C4-2B (cell line): ENCODE measurements at regions not wholly inside any gene's neighbourhood (a gene's known extent, or its start where the extent isn't known, plus 50 kb on each side); places are given as distances from the start of the nearest gene placed in this dataset.
"Not testable (repeated sequence)": the region's sequence is repeated elsewhere in the genome, so short reads cannot be mapped to it uniquely, and the experiment has no call there.

Source experiments
- H3K27ac ChIP-seq: fragments of 450-650 bp; 2 replicates; pipeline ENCODE4 v1.5.1; 2017
- ZFX ChIP-seq: fragments of 450-650 bp; IDR thresholded peaks from 2 replicates; pipeline ENCODE4 v1.6.1; 2017
- TF ChIP-seq, protein P1 (sequence below): fragments of 450-650 bp; conservative IDR thresholded peaks from 2 replicates; pipeline ENCODE4 v1.5.1; 2017; ENCODE audit warnings: mild to moderate bottlenecking

DNA sequence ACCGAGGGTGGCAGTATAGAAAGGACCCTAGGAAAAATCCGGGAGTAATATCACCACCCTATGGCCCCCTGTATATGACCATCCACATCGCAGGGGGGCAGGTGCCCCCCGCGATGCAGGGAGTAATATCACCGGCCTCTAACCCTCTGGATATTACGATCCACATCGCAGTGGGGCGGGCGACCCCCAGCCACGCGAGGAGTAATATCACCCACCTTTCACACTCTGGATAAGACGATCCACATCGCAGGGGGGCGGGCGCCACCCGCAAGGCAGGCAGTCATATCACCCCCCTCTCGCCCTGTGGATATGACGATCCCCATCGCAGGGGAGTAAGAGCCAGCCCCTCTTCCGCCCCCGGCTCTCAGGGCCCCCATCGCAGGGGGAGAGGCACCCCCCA, 76.7 kb upstream of the RUBCNL start:
- H3K27ac ChIP-seq = no peak overlapping the region
- TF ChIP-seq ZFX = no peak
- TF ChIP-seq, protein P1, sequence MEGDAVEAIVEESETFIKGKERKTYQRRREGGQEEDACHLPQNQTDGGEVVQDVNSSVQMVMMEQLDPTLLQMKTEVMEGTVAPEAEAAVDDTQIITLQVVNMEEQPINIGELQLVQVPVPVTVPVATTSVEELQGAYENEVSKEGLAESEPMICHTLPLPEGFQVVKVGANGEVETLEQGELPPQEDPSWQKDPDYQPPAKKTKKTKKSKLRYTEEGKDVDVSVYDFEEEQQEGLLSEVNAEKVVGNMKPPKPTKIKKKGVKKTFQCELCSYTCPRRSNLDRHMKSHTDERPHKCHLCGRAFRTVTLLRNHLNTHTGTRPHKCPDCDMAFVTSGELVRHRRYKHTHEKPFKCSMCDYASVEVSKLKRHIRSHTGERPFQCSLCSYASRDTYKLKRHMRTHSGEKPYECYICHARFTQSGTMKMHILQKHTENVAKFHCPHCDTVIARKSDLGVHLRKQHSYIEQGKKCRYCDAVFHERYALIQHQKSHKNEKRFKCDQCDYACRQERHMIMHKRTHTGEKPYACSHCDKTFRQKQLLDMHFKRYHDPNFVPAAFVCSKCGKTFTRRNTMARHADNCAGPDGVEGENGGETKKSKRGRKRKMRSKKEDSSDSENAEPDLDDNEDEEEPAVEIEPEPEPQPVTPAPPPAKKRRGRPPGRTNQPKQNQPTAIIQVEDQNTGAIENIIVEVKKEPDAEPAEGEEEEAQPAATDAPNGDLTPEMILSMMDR = no peak

DNA sequence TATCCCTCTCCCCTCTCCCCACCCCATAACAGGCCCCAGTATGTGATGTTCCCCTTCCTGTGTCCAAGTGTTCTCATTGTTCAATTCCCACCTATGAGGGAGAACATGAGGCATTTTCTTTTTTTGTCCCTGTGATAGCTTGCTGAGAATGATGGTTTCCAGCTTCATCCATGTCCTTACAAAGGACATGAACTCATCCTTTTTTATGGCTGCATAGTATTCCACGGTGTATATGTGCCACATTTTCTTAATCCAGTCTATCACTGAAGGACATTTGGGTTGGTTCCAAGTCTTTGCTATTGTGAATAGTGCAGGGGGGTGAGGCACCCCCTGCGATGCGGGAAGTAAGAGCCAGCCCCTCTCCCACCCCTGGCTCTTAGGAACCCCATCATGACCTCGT, 73.2 kb upstream of the RUBCNL start:
- not testable (repeated sequence) for H3K27ac ChIP-seq

DNA sequence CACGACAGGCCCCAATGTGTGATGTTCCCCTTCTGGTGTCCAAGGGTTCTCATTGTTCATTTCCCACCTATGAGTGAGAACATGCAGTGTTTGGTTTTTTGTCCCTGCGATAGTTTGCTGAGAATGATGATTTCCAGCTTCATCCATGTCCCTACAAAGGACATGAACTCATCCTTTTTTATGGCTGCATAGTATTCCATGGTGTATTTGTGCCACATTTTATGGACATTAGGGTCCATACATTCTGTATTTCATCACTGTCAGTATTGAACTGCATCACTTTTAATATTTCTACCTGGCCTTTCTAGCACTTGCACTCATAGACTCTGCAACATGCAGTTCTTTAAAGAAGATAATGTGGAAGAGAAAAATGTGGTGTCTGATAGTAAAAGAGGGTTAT, 70.2 kb upstream of the RUBCNL start:
- not testable (repeated sequence) for H3K27ac ChIP-seq

DNA sequence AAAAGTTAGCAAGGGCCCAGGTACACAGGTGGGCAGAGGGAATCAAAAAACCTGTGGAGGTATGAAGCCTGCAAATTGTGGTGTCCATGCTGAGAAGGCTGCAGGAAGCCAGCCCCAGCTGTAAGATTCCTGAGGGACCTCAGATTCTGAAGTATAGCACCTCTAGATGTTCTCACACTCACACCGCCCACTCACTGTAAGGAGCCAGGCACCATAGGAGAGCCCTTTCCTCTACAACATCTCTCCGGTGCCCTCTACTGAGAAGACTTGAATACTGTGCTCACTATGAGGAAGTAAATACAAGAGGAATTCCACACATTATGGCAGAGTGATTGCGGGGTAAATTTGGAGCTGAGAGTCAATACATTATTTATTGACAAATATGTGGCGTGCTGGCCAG, 68.9 kb upstream of the RUBCNL start:
- TF ChIP-seq, protein P1 = peak; percentile 23; the same call in 1 of the 2 replicates

DNA sequence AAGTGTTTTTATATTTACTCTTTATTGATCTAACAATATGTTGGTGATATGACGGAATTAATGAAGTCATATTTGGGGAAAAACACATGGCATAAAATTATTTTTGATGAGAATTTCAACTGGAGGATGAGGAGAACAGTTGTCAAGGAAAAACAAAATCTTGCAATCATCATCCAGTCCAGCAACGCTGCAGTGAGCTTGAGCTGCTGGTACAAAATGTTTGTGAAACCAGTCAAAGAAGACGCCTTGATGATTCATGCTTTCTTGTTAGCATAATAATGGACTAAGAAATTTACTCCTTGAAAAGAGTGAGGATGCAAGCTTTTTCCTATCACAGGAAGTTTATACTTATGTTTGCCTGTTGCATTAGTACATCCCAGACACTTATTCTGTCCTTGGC, 64.1 kb upstream of the RUBCNL start:
- H3K27ac ChIP-seq = not testable (repeated sequence)

More for the DNA sequence above, 68.9 kb upstream of the RUBCNL start:
- not testable (repeated sequence) for H3K27ac ChIP-seq

DNA sequence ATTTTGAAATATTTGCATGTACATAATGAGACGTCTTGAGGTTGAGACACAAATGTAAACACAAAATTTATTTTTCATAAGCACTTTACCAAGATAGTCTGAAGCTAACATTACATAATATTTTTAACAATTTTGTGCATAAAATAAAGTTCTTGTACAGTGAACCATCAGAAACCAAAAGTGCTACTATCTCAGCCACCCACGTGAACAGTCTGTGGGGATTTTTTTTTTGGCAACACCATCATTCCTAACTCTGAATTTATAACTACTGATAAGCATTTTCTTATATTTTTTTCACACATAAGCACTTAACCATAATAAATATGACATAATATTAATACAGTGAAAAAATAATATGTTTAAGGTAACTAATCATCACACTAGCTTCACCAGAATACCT, 62.9 kb upstream of the RUBCNL start:
- not testable (repeated sequence) for H3K27ac ChIP-seq

DNA sequence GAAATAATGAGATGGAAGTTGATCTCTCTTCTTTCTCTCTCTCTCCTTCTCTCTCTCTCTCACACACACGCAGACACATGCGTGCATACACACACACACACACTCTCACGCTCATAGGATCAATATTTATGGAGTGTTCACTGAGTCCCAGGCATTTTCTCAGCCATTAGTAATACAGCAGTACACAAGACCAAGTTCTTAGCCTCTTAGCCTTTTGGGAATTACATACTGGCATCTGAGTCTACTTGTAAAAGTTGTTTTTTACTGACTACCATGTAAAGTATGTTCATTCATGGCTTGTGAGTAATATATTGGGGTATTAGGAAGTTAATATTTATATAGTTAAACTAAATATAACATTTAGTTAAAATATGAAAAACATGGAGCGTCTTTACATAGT, 61.1 kb upstream of the RUBCNL start:
- H3K27ac ChIP-seq = not testable (repeated sequence)

DNA sequence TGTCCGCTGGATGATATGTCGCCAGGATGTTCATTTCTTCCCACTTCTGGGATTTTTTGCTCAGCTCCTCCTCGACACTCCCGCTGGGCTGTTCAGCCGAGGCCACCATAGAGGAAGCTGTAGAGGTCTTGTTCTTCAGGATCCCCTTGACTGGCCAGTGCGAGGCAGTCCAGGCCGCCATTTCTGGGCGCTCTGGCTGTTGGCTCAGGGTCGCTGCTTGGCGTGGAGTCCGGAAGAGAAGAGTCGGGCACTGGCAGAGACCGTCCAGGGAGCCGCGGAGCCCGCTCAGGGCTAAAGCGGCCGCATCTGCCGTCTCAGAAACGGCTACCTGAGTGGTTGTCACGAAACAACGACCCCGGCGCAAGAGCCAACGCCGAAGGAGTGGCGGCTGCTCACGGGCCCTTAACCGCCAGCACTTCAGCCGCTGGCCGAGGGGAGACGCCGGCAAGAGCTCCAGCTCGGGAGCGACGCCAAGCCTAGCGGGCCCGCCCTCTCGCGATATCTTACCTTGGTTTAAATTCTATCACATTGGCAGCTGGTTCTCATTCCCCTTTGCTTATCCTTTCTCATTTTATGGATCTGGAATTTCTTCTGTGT, 50.9 kb upstream of the RUBCNL start:
- not testable (repeated sequence) for H3K27ac ChIP-seq
